Thyroid gland (tissue), 4 donors: ENCODE measurements at regions not wholly inside any gene's neighbourhood (a gene's known extent, or its start where the extent isn't known, plus 50 kb on each side); places are given as distances from the start of the nearest gene placed in this dataset.

ENCODE experiments used
- DNase-seq, 2 donors: peaks; one replicate each; pipeline ENCODE4 v3.0.0-alpha.2; 2019
- H3K27ac ChIP-seq, 3 donors: fragments of 200-600 bp; sonication (generic); 1 replicate in 2 of 3; 2 replicates in 1 of 3; pipeline ENCODE4 v1.5.1; 2016 to 2019; ENCODE audit warnings: mild to moderate bottlenecking in 1 of 3, moderate library complexity in 1 of 3
- H3K27me3 ChIP-seq: fragments of 200-600 bp; sonication (generic); one replicate; pipeline ENCODE4 v1.5.1; 2019
- H3K36me3 ChIP-seq, 2 donors: fragments of 200-600 bp; sonication (generic); one replicate each; pipeline ENCODE4 v1.5.1; 2016 to 2019
- H3K4me1 ChIP-seq, 2 donors: fragments of 200-600 bp; sonication (generic); one replicate each; pipeline ENCODE4 v1.5.1; 2017 to 2019
- H3K4me3 ChIP-seq, 3 donors: fragments of 200-600 bp; sonication (generic); replicated peaks in 1 of 3; 1 replicate in 2 of 3; 2 replicates in 1 of 3; pipeline ENCODE4 v1.5.1; 2016; ENCODE audit warnings: mild to moderate bottlenecking in 1 of 3
- H3K9me3 ChIP-seq: fragments of 200-600 bp; sonication (generic); one replicate; pipeline ENCODE4 v1.5.1; 2017
- POLR2A ChIP-seq, 2 donors: fragments of 450-650 bp; IDR thresholded peaks; one replicate each; pipeline ENCODE4 v1.6.1; 2017; ENCODE audit warnings: antibody characterized with exemption in 2 of 2, mild to moderate bottlenecking in 2 of 2, moderate library complexity in 1 of 2
- WGBS, 2 donors: methylation state at CpG; one replicate each; pipeline ENCODE4 v1.1.5; 2017; 5-methylcytosine and 5-hydroxymethylcytosine counted together
- intact Hi-C: fragments of 100-400 bp; cut with DNase I; formaldehyde crosslinking; loops from one replicate; pipeline ENCODE4 v1.15.1; 2023
- TF ChIP-seq, protein P1 (sequence below), 6 experiments: fragments of 200-600 bp in 3 of 6; fragments of 450-650 bp in 3 of 6; sonication (generic) in 3 of 6; IDR thresholded peaks; one replicate each; pipeline ENCODE4 v1.5.1; 2016 to 2019; ENCODE audit warnings: antibody characterized with exemption in 6 of 6, mild to moderate bottlenecking in 2 of 6, inconsistent platforms in 1 of 6, moderate library complexity in 1 of 6

DNA sequence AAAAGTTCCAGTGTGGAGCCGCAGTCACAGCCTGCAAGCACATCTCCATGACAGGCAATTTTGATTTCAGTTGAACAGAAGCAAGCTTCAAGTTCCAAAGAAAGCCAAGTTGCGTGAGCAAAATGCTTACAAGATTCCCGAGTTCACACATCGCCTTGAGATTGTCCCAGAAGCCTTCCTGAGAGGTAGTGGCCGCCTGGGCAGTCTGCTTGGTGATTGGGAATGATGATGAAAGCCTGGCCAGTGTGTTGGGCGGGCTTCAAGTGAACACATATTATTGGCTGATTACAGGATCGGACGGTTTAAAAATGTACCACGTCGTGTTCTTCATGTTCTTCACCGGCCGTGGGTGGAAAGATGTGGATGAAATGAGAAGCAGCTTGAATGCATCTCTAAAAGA is 185.5 kb downstream of the FOXL1 start:
- no peak for DNase-seq
- H3K4me3 ChIP-seq: no peak overlapping the region
- no peaks in the 10 kb centered on the region for H3K9me3 ChIP-seq
- no peak for TF ChIP-seq POLR2A (IDR thresholded peaks at IDR 0.05)
- TF ChIP-seq, protein P1, sequence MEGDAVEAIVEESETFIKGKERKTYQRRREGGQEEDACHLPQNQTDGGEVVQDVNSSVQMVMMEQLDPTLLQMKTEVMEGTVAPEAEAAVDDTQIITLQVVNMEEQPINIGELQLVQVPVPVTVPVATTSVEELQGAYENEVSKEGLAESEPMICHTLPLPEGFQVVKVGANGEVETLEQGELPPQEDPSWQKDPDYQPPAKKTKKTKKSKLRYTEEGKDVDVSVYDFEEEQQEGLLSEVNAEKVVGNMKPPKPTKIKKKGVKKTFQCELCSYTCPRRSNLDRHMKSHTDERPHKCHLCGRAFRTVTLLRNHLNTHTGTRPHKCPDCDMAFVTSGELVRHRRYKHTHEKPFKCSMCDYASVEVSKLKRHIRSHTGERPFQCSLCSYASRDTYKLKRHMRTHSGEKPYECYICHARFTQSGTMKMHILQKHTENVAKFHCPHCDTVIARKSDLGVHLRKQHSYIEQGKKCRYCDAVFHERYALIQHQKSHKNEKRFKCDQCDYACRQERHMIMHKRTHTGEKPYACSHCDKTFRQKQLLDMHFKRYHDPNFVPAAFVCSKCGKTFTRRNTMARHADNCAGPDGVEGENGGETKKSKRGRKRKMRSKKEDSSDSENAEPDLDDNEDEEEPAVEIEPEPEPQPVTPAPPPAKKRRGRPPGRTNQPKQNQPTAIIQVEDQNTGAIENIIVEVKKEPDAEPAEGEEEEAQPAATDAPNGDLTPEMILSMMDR (IDR thresholded peaks at IDR 0.05): no peak
- no peak overlapping the region for H3K27ac ChIP-seq
- no peaks in the 10 kb centered on the region for H3K27me3 ChIP-seq
- H3K4me1 ChIP-seq: no peaks in the 10 kb centered on the region
- H3K36me3 ChIP-seq: no peaks in the 10 kb centered on the region
- intact Hi-C loops: no loop called here
- 80 to 85% methylated on average over 12 of the region's 12 CpGs for WGBS, 2 donors

DNA sequence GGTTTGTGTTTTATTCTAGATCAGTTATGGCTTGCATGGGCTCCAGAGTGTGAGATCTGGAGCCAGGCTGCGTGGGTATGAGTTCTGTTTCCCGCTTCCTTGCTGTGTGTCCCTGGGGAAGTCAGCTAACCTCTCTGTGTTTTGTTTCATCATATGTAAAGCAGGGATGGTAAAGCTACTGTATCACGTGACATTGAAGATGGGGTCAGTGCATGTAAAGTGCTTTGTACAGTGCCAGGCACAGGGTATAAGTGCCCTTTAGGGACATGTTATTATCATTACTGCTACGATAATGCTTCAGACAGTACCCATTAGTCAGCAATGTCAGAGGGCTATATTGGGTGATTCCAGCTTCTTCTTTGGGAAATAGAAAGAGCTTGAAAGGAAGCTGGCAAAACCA is 186.2 kb downstream of the FOXL1 start:
- WGBS, 2 donors: 82 to 88% methylated on average over 4 of the region's 4 CpGs
- intact Hi-C loops: no loop called here
- Histone ChIP-seq H3K27me3 (no peaks in the 10 kb centered on the region), H3K27ac (no peak overlapping the region), H3K4me1 (peaks cover 0 to 2% of the 10 kb centered on the region in 2 donors), H3K4me3 (no peak overlapping the region), H3K36me3 (no peaks in the 10 kb centered on the region), H3K9me3 (no peaks in the 10 kb centered on the region)
- no peak for DNase-seq
- TF ChIP-seq, protein P1 (IDR thresholded peaks at IDR 0.05): no peak
- TF ChIP-seq POLR2A (IDR thresholded peaks at IDR 0.05): no peak

DNA sequence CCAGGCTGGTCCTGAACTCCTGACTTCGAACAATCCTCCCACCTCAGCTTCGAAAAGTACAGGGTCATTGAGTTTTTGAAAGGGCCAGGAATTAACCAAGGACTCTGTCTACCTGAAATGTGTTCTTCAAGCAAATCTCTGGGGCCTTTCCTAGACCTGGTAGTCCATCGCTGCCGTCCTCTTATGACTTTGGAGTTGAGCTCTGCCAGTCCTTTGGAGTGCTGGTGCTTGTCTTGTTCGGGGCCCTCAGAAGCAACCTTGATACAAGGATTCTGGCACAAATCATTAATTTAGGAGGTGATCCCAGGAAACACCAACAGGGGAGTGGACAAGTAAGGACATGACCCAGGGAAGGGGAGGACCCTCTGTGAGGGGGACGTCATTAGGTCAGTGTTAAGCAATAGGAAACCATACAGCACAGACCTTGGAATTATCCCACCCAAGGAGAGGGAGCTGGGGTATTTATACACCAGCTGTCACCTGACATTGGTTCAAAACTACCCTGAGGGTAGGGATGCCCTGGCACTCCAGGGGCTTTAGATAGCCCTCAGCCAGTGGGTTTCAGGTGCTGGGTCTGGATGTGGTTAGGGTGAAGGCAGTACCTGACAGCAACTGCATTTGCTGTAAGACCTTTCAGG is 187.2 kb downstream of the FOXL1 start:
- peaks cover 0 to 6% of the 10 kb centered on the region in 2 donors for H3K4me1 ChIP-seq
- 91 to 92% methylated on average over 6 of the region's 6 CpGs for WGBS, 2 donors
- DNase-seq: no peak
- no peaks in the 10 kb centered on the region for H3K27me3 ChIP-seq
- H3K9me3 ChIP-seq: no peaks in the 10 kb centered on the region
- intact Hi-C loops: no loop called here
- TF ChIP-seq, protein P1 (IDR thresholded peaks at IDR 0.05): no peak
- TF ChIP-seq POLR2A (IDR thresholded peaks at IDR 0.05): no peak
- H3K36me3 ChIP-seq: no peaks in the 10 kb centered on the region
- no peak overlapping the region for H3K27ac ChIP-seq
- no peak overlapping the region for H3K4me3 ChIP-seq

DNA sequence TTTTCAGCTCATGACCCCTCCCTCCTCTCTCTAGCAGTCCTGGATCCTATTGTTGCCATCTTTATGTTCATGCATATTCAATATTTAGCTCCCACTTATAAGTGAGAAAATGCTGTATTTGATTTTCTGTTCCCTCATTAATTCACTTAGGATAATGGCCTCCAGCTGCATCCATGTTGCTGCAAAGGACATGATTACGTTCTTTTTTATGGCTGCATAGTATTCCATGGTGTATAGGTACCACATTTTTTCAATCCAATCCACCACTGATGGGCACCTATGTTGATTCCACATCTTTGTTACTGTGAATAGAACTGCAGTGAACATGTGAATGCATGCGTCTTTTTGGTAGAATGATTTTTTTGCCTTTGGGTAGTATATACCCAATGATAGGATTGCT is 188.4 kb downstream of the FOXL1 start:
- DNase-seq: no peak

DNA sequence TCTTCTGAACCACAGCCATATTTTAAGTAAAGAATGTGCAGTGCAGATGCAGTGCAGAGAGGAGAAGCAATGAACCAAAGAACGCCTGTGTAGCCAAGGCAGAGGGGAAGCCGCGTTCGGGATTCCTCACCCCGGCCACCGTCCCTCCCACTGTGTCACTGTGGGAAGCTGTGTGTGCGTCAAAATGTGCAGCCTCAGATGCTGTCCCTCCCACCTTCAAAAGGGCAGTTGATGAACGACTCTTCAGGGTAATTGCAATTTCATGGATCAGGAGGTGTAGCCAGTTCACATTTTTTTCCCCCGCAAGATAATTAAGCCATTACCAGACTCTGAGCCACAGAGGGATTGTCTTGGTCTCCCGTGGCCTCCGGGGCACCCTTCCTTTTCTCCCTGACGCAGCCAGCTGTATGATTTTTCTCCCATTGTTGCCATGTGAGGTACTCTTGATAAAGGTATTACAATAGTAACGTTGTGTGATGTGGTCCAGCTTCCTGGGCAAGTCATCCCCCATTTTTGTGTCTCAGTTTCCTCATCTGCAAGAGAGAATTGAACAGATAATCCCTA is 190.0 kb downstream of the FOXL1 start:
- Histone ChIP-seq H3K4me1 (peaks cover 0 to 6% of the 10 kb centered on the region in 2 donors), H3K9me3 (no peaks in the 10 kb centered on the region), H3K27ac (no peak overlapping the region), H3K36me3 (no peaks in the 10 kb centered on the region), H3K4me3 (no peak overlapping the region), H3K27me3 (no peaks in the 10 kb centered on the region)
- intact Hi-C loops: no loop called here
- TF ChIP-seq POLR2A (IDR thresholded peaks at IDR 0.05): no peak
- TF ChIP-seq, protein P1 (IDR thresholded peaks at IDR 0.05): no peak
- DNase-seq: no peak
- WGBS, 2 donors: 56 to 69% methylated on average over 13 of the region's 13 CpGs

More for the DNA sequence above, 188.4 kb downstream of the FOXL1 start:
- Histone ChIP-seq H3K9me3 (no peaks in the 10 kb centered on the region), H3K27me3 (no peaks in the 10 kb centered on the region), H3K4me3 (no peak overlapping the region), H3K36me3 (no peaks in the 10 kb centered on the region), H3K4me1 (peaks cover 0 to 6% of the 10 kb centered on the region in 2 donors), H3K27ac (no peak overlapping the region)
- TF ChIP-seq POLR2A (IDR thresholded peaks at IDR 0.05): no peak
- TF ChIP-seq, protein P1 (IDR thresholded peaks at IDR 0.05): no peak
- WGBS, 2 donors: 92 to 93% methylated on average over 2 of the region's 2 CpGs
- intact Hi-C loops: no loop called here
